Smooth muscle cell (in vitro differentiated cells): ENCODE measurements at regions not wholly inside any gene's neighbourhood (a gene's known extent, or its start where the extent isn't known, plus 50 kb on each side); places are given as distances from the start of the nearest gene placed in this dataset.

Source experiments
- DNase-seq: peaks from one replicate; lab custom pipeline; 2025; ENCODE audit not compliant: unreplicated experiment; lab: John Stamatoyannopoulos, UW
- H2AFZ ChIP-seq: fragments of 200-600 bp; sonication (generic); 2 replicates; pipeline ENCODE4 v1.6.0; 2016; ENCODE audit warnings: antibody characterized with exemption, low read depth, mild to moderate bottlenecking
- H3F3A ChIP-seq: fragments of 200-600 bp; sonication (generic); 2 replicates; pipeline ENCODE4 v1.6.0; 2017; ENCODE audit warnings: antibody characterized with exemption, low read depth
- H3K27ac ChIP-seq: fragments of 200-600 bp; sonication (generic); 2 replicates; pipeline ENCODE4 v1.5.1; 2016; ENCODE audit warnings: low read depth, mild to moderate bottlenecking
- H3K27me3 ChIP-seq: fragments of 200-600 bp; sonication (generic); 2 replicates; pipeline ENCODE4 v1.6.1; 2016; ENCODE audit warnings: low read depth, mild to moderate bottlenecking
- H3K36me3 ChIP-seq: fragments of 200-600 bp; sonication (generic); 2 replicates; pipeline ENCODE4 v1.5.1; 2016; ENCODE audit warnings: low read depth
- H3K4me1 ChIP-seq: fragments of 200-600 bp; sonication (generic); 2 replicates; pipeline ENCODE4 v1.5.1; 2016; ENCODE audit warnings: low read depth
- H3K4me2 ChIP-seq: fragments of 200-600 bp; sonication (generic); 2 replicates; pipeline ENCODE4 v1.6.0; 2016; ENCODE audit warnings: mild to moderate bottlenecking
- H3K4me3 ChIP-seq: fragments of 200-600 bp; sonication (generic); 2 replicates; pipeline ENCODE4 v1.5.1; 2016; ENCODE audit warnings: mild to moderate bottlenecking
- H3K79me2 ChIP-seq: fragments of 200-600 bp; sonication (generic); 2 replicates; pipeline ENCODE4 v1.6.0; 2016; ENCODE audit warnings: low read depth, mild to moderate bottlenecking
- H3K9ac ChIP-seq: fragments of 200-600 bp; sonication (generic); 2 replicates; pipeline ENCODE4 v1.6.0; 2016; ENCODE audit warnings: low read depth
- H3K9me3 ChIP-seq: fragments of 200-600 bp; sonication (generic); replicated peaks from 2 replicates; pipeline ENCODE4 v1.5.1; 2016; ENCODE audit warnings: low read depth
- H4K20me1 ChIP-seq: fragments of 200-600 bp; sonication (generic); 2 replicates; pipeline ENCODE4 v1.6.0; 2016; ENCODE audit warnings: low read depth
- WGBS: methylation state at CpG from one replicate; pipeline ENCODE4 v1.1.7; 2016; ENCODE audit warnings: low lambda C conversion rate; 5-methylcytosine and 5-hydroxymethylcytosine counted together
- TF ChIP-seq, protein P1 (sequence below): fragments of 200-600 bp; sonication (generic); IDR thresholded peaks from 2 replicates; pipeline ENCODE4 v1.5.1; 2017; ENCODE audit warnings: borderline replicate concordance, mild to moderate bottlenecking, antibody characterized with exemption; ENCODE audit not compliant: insufficient read depth, poor library complexity, severe bottlenecking

- Histone ChIP-seq H4K20me1 (no peaks in the 10 kb centered on the region), H3F3A (peaks cover 10% of the 10 kb centered on the region), H3K4me3 (no peak overlapping the region), H3K79me2 (no peaks in the 10 kb centered on the region), H2AFZ (peak overlapping the region; percentile 55), H3K36me3 (no peaks in the 10 kb centered on the region), H3K27ac (no peak overlapping the region), H3K9ac (no peak overlapping the region), H3K9me3 (no peaks in the 10 kb centered on the region), H3K4me1 (peaks cover 25% of the 10 kb centered on the region), H3K4me2 (no peak overlapping the region), H3K27me3 (no peaks in the 10 kb centered on the region)
- WGBS, result 30% methylated on average over 2 of the region's 2 CpGs
- DNase-seq, result no peak
- TF ChIP-seq, protein P1, sequence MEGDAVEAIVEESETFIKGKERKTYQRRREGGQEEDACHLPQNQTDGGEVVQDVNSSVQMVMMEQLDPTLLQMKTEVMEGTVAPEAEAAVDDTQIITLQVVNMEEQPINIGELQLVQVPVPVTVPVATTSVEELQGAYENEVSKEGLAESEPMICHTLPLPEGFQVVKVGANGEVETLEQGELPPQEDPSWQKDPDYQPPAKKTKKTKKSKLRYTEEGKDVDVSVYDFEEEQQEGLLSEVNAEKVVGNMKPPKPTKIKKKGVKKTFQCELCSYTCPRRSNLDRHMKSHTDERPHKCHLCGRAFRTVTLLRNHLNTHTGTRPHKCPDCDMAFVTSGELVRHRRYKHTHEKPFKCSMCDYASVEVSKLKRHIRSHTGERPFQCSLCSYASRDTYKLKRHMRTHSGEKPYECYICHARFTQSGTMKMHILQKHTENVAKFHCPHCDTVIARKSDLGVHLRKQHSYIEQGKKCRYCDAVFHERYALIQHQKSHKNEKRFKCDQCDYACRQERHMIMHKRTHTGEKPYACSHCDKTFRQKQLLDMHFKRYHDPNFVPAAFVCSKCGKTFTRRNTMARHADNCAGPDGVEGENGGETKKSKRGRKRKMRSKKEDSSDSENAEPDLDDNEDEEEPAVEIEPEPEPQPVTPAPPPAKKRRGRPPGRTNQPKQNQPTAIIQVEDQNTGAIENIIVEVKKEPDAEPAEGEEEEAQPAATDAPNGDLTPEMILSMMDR, result no peak
Measured at GRCh38 chr20:48278961-48279481, 493.7 kb upstream of the SULF2 start.

- WGBS, result 53% methylated on average over 2 of the region's 2 CpGs
- DNase-seq, result no peak
- TF ChIP-seq, protein P1, result no peak
Measured at GRCh38 chr20:48277266-48277665, 492.0 kb upstream of the SULF2 start.

GRCh38 chr20:48276021-48276342, 490.7 kb upstream of the SULF2 start:
- Histone ChIP-seq H3K4me3 (no peak overlapping the region), H3K9me3 (no peaks in the 10 kb centered on the region), H3K36me3 (no peaks in the 10 kb centered on the region), H3K79me2 (no peaks in the 10 kb centered on the region), H3K9ac (peak overlapping the region; percentile 63), H3K27me3 (no peaks in the 10 kb centered on the region), H3F3A (peaks cover 10% of the 10 kb centered on the region), H3K4me2 (peak overlapping the region; percentile 66), H2AFZ (peak overlapping the region; percentile 75), H3K4me1 (peaks cover 25% of the 10 kb centered on the region), H4K20me1 (no peaks in the 10 kb centered on the region), H3K27ac (peak overlapping the region; percentile 81)
- TF ChIP-seq, protein P1, result no peak
- 54% methylated on average over 3 of the region's 3 CpGs for WGBS
- no peak for DNase-seq

More at GRCh38 chr20:48277266-48277665, 492.0 kb upstream of the SULF2 start:
- H3K79me2 ChIP-seq, result no peaks in the 10 kb centered on the region
- H4K20me1 ChIP-seq, result no peaks in the 10 kb centered on the region
- H2AFZ ChIP-seq, result no peak overlapping the region
- H3K9me3 ChIP-seq, result no peaks in the 10 kb centered on the region
- peak overlapping the region; percentile 81 for H3K27ac ChIP-seq
- H3F3A ChIP-seq, result peaks cover 10% of the 10 kb centered on the region
- peak overlapping the region; percentile 66 for H3K4me2 ChIP-seq
- H3K36me3 ChIP-seq, result no peaks in the 10 kb centered on the region
- H3K4me3 ChIP-seq, result no peak overlapping the region
- peaks cover 25% of the 10 kb centered on the region for H3K4me1 ChIP-seq
- H3K27me3 ChIP-seq, result no peaks in the 10 kb centered on the region
- peak overlapping the region; percentile 63 for H3K9ac ChIP-seq
